ENCODE measurements at regions not wholly inside any gene's neighbourhood (a gene's known extent, or its start where the extent isn't known, plus 50 kb on each side); places are given as distances from the start of the nearest gene placed in this dataset.
"Not testable (repeated sequence)": the region's sequence is repeated elsewhere in the genome, so short reads cannot be mapped to it uniquely, and the experiment has no call there.

GRCh38 chr12:68984796-68985573 is 52.0 kb upstream of the CPM start:
- DNase-seq: no peak

GRCh38 chr12:68997526-68997925 is 64.6 kb upstream of the CPM start:
- DNase-seq: not testable (repeated sequence)

GRCh38 chr12:68998041-68998440 is 65.1 kb upstream of the CPM start:
- DNase-seq: no peak

- no peak for DNase-seq
These were observed 67.1 kb upstream of the CPM start for GRCh38 chr12:69000074-69000473.

GRCh38 chr12:69000540-69001243 is 67.7 kb upstream of the CPM start:
- DNase-seq: no peak

- no peak for DNase-seq
These were observed 68.3 kb upstream of the CPM start for GRCh38 chr12:69001251-69001650.

GRCh38 chr12:69002969-69003368 is 70.0 kb upstream of the CPM start:
- DNase-seq: no peak

GRCh38 chr12:69003991-69004390 is 71.0 kb upstream of the CPM start:
- no peak for DNase-seq

- DNase-seq: no peak
These were observed 74.3 kb upstream of the CPM start for GRCh38 chr12:69007101-69007854.

- DNase-seq: peak; percentile 62
These were observed 74.9 kb upstream of the CPM start for GRCh38 chr12:69007855-69008351.

GRCh38 chr12:69008520-69008919 is 75.5 kb upstream of the CPM start:
- DNase-seq: no peak

GRCh38 chr12:69014047-69014446 is 81.1 kb upstream of the CPM start:
- DNase-seq: no peak

- DNase-seq: no peak
These were observed 82.0 kb upstream of the CPM start for GRCh38 chr12:69015017-69015416.

- DNase-seq: no peak
These were observed 82.9 kb upstream of the CPM start for GRCh38 chr12:69015831-69016230.

- no peak for DNase-seq
These were observed 86.1 kb upstream of the CPM start for GRCh38 chr12:69019082-69019481.

- DNase-seq: no peak
These were observed 86.9 kb upstream of the CPM start for GRCh38 chr12:69019910-69020309.

GRCh38 chr12:69022674-69023073 is 89.7 kb upstream of the CPM start:
- DNase-seq: no peak

GRCh38 chr12:69023840-69024239 is 90.9 kb upstream of the CPM start:
- no peak for DNase-seq

GRCh38 chr12:69024413-69024812 is 91.4 kb upstream of the CPM start:
- no peak for DNase-seq

- DNase-seq: no peak
These were observed 91.9 kb upstream of the CPM start for GRCh38 chr12:69024907-69025306.

GRCh38 chr12:69026336-69026735 is 93.4 kb upstream of the CPM start:
- no peak for DNase-seq

- DNase-seq: no peak
These were observed 94.5 kb upstream of the CPM start for GRCh38 chr12:69027411-69027881.

GRCh38 chr12:69028941-69029729 is 96.2 kb upstream of the CPM start:
- no peak for DNase-seq

Measured in NCI-H1694 (cell line).